BE2C (cell line): ENCODE measurements at regions not wholly inside any gene's neighbourhood (a gene's known extent, or its start where the extent isn't known, plus 50 kb on each side); places are given as distances from the start of the nearest gene placed in this dataset.

Source experiments
- DNase-seq: peaks from one replicate; pipeline ENCODE4 v3.0.0-alpha.2; 2020
- H3K27me3 ChIP-seq: fragments of 250-450 bp; sonication (Bioruptor Pico); 2 replicates; pipeline ENCODE4 v1.5.1; 2020; ENCODE audit warnings: mild to moderate bottlenecking
- H3K36me3 ChIP-seq: fragments of 250-450 bp; sonication (Bioruptor Pico); 2 replicates; pipeline ENCODE4 v1.5.1; 2020; ENCODE audit warnings: mild to moderate bottlenecking
- H3K4me1 ChIP-seq: fragments of 250-450 bp; sonication (Bioruptor Pico); 2 replicates; pipeline ENCODE4 v1.5.1; 2020
- H3K4me3 ChIP-seq: 2 replicates; pipeline ENCODE4 v1.5.1; 2011; ENCODE audit warnings: low read depth, low read length
- H3K9me3 ChIP-seq: fragments of 250-450 bp; sonication (Bioruptor Pico); 2 replicates; pipeline ENCODE4 v1.5.1; 2020
- CTCF ChIP-seq: IDR thresholded peaks from 2 replicates; pipeline ENCODE4 v1.5.1; 2012; ENCODE audit warnings: mild to moderate bottlenecking, low read depth, low read length

GRCh38 chr13:60699636-60700035 is 302.6 kb downstream of the TDRD3 start:
- Histone ChIP-seq H3K36me3 (no peaks in the 10 kb centered on the region), H3K27me3 (peaks cover 5% of the 10 kb centered on the region), H3K4me3 (no peak overlapping the region), H3K9me3 (no peaks in the 10 kb centered on the region), H3K4me1 (no peaks in the 10 kb centered on the region)
- no peak for DNase-seq
- TF ChIP-seq CTCF: no peak

- no peak for DNase-seq
- H3K4me3 ChIP-seq: no peak overlapping the region
- no peak for TF ChIP-seq CTCF
- no peaks in the 10 kb centered on the region for H3K9me3 ChIP-seq
- H3K36me3 ChIP-seq: no peaks in the 10 kb centered on the region
- H3K27me3 ChIP-seq: peaks cover 6% of the 10 kb centered on the region
- H3K4me1 ChIP-seq: no peaks in the 10 kb centered on the region
Measured at GRCh38 chr13:60696602-60697001, 299.6 kb downstream of the TDRD3 start.

GRCh38 chr13:60691268-60691667 is 294.2 kb downstream of the TDRD3 start:
- Histone ChIP-seq H3K4me1 (no peaks in the 10 kb centered on the region), H3K9me3 (no peaks in the 10 kb centered on the region), H3K27me3 (peaks cover 12% of the 10 kb centered on the region), H3K4me3 (no peak overlapping the region), H3K36me3 (no peaks in the 10 kb centered on the region)
- DNase-seq: no peak
- TF ChIP-seq CTCF: no peak

- TF ChIP-seq CTCF: no peak
- peaks cover 12% of the 10 kb centered on the region for H3K27me3 ChIP-seq
- no peaks in the 10 kb centered on the region for H3K36me3 ChIP-seq
- H3K9me3 ChIP-seq: no peaks in the 10 kb centered on the region
- no peak for DNase-seq
- no peaks in the 10 kb centered on the region for H3K4me1 ChIP-seq
- H3K4me3 ChIP-seq: no peak overlapping the region
Measured at GRCh38 chr13:60690604-60691003, 293.6 kb downstream of the TDRD3 start.

GRCh38 chr13:60689571-60689970 is 292.6 kb downstream of the TDRD3 start:
- no peak for TF ChIP-seq CTCF
- DNase-seq: no peak

GRCh38 chr13:60689076-60689475 is 292.1 kb downstream of the TDRD3 start:
- Histone ChIP-seq H3K27me3 (peaks cover 12% of the 10 kb centered on the region), H3K4me3 (no peak overlapping the region), H3K9me3 (no peaks in the 10 kb centered on the region), H3K36me3 (no peaks in the 10 kb centered on the region), H3K4me1 (no peaks in the 10 kb centered on the region)
- no peak for DNase-seq
- TF ChIP-seq CTCF: no peak

More at GRCh38 chr13:60689571-60689970, 292.6 kb downstream of the TDRD3 start:
- Histone ChIP-seq H3K27me3 (peaks cover 12% of the 10 kb centered on the region), H3K36me3 (no peaks in the 10 kb centered on the region), H3K4me1 (no peaks in the 10 kb centered on the region), H3K9me3 (no peaks in the 10 kb centered on the region), H3K4me3 (no peak overlapping the region)
